HG03469 (cell line): ENCODE measurements at regions not wholly inside any gene's neighbourhood (a gene's known extent, or its start where the extent isn't known, plus 50 kb on each side); places are given as distances from the start of the nearest gene placed in this dataset.

ENCODE experiments used
- ATAC-seq: cut with Tn5 transposase; IDR thresholded peaks from one replicate; pipeline ENCODE4 v1.9.1; 2021; ENCODE audit warnings: mild to moderate bottlenecking, moderate library complexity, moderate number of reproducible peaks; ENCODE audit not compliant: unreplicated experiment

GRCh38 chr15:97141871-97142270, 811.4 kb downstream of the NR2F2 start:
- ATAC-seq = no peak

DNA sequence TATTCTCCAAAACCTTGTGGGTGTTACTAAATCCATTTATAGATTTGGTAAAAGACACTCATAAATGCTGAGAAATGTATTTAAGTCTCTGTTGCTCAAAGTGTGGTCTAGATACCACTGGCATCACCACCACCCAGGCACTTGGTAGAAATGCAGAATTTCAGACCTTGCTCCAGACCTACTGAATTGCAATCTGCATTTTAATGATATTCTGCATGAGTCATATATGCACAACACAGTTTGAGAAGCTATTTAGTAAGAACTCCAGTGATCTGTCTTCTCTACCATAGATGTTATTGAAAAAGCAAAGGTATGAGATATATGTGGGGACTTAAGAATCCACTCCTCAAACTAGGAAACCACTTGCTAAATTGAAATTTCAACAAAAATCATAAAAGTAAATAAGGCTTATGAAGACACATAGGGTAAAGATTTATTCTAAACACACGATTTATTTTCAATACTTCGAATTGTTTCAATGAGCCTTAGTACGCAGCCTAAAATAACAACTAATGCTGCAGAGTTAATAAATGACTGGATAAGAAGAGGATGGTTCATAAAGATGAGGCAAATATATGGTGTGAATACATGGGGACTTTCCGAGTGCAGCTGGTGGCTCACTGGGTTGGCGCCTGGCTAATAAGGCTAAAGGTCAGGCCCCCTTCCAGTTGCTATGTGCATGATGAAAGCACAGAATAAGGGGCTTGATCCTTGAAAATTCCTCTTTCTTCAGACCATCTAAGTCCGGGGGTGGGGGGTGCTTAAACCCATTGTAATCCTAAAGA, 813.3 kb downstream of the NR2F2 start:
- no peak for ATAC-seq

- ATAC-seq = no peak
Measured at GRCh38 chr15:97144377-97144711, 813.8 kb downstream of the NR2F2 start.

DNA sequence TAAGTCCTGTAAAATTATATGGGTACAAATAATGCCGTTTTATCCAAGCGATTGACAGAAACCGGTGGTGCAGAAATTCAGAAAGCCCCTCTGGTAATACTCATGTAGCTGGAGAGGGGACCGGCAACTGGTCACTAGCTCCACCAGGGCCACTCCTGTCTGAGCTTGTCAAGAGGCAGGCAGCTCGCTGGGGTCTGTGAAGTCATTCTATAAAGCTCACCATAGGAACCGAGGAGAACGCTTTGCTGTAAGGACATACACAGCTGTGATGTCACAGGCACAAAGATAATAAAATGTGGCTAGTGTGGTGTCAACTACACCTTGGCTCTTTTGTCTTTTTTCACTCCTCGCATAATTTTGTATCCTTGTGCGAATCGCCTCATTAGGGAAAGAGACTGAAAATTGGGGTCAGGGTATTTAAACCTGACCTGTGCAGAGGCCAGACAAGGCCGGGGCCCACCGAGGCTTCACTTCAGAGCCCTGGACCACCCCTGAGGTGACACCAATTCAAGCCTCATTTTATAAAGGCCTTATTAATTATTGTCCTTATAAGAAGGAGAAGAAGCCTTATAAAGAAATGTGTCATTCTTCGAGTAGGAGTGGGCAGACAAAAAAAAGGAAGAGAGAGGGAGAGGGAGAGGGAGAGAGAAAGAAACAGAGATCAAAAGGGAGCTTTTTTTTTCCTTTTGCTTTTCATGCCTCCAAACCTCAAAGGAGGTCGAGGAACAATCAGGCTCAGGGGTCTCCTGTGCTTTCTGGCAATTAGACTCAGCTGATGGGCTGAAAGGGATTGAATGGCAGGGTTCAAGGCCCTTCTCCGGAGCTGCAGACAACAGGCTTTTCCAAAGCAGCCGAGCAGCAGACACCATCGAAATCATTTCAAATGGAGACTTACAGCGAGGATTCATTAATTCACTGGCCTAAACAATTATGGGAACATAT, 813.3 kb upstream of the ARRDC4 start:
- ATAC-seq = no peak

DNA sequence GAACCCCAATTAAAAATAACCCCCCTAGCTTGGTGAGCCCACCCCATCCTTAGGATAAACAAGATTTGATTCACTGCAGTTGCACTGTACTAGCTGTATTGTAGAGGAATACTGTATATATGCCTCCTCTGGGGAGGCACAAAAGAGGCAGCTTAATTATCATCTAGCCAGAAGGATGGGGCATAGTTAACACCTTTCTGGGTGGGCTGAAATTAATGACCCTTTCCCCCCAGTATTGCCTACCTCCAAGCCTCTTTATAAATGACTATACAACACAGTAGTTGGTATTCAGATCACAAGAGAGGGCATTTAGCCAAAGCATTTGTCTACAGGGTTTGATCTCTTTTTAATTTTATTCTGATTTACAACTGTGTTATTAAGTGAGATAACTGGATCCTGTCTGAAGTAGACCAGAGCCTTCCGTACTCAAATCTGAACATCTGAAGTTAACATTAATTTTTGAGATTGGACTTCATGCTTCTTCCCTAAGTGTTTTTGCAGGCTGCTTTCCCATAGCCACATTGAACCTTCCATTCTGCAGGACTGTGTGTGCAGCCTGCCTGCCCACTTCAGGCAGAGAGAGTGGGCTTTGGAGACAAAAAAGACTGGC, 807.0 kb upstream of the ARRDC4 start:
- no peak for ATAC-seq

DNA sequence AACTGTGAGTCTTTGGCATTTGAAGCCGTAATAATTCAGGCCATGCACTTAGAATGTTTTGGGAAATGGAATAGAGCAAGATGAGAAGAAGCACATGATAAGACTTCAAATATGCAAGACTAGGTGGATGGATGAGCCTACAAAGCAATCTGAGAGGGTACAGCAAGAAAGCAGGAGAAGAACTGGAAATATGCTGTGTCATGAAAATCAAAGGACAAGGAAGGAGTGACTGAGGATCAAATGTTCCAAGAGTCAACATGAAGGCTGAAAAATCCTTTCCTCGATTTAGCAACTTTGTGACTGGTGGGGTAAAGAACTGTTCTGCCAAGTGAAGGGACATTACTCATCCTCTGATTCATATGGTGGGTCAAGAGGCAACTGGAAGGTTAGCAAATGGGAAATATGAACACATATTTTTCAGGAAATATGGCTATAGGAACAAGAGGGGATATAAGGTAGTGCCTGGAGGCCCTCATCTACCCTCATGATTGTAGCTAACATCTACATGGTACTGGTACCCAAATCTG, 803.7 kb upstream of the ARRDC4 start:
- ATAC-seq = no peak

GRCh38 chr15:97162805-97163495, 797.6 kb upstream of the ARRDC4 start:
- no peak for ATAC-seq

DNA sequence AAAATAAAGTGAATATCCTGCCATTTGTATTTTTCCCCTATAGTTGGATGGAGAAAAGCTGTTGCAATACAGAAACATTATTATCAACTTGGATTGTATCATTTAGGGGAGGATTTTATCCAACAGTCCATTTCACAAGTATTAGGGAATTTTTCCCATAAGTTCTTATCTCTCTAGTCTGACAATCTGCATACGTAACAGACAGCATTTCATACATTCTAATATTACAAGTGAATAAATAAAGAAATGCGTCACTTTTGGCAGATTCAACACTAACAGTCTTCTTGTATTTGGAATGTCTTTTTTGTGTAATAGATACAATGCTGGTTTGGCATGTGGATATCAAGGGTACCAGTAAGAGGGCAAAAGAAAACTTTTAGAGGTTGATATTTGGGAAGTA, 795.3 kb upstream of the ARRDC4 start:
- no peak for ATAC-seq

GRCh38 chr15:97168704-97169475, 791.6 kb upstream of the ARRDC4 start:
- ATAC-seq = no peak

- no peak for ATAC-seq
Measured at GRCh38 chr15:97171556-97171955, 788.9 kb upstream of the ARRDC4 start.

DNA sequence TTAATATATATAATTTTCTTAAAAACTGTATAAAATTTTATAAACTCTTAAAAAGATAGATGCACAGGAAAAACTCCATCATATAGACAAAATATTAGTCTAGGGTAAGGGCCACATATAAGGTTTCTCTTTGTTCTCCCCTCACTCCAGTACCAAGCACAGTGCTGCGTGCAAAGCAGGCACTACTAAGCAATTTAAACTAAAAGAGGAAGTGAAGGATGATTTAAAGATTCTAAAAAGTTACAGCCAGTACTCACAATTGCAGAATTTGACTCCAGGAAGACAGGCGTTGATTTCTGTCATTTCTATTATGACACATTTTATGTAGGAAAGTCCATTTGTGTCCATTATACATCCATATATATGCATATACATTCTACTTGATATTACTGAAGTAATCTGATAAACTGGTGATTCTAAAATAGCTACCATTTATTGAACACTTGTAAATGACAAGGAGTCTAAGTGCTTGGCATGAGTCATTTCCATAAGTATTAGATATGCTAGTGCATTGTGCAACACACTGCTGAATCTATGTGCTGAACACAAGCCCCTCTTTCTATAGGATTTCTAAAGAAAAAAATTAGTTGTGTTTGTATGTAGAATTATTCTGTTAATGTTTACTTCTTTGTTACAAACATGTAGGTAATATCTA, 785.5 kb upstream of the ARRDC4 start:
- no peak for ATAC-seq

- no peak for ATAC-seq
Measured at GRCh38 chr15:97177151-97177577, 783.3 kb upstream of the ARRDC4 start.

DNA sequence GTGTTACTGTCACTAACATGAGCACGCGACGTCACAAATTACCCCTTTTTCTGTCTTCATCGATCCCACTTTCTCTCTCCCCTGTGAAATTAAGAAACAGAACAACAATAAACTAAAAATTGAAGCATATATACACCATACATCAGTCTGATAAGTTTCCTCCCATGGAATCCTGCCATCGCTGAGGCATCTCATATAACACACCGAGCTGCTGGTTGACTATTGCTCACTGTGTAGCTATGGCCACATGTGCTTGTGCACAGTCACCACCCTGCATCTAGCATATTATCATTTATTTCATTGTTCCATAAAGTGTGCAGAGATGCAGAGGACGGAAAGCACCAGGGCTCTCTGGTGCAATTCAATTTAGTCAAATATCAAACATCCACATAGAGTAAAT, 777.9 kb upstream of the ARRDC4 start:
- ATAC-seq = no peak

- ATAC-seq = no peak
Measured at GRCh38 chr15:97189162-97189780, 771.2 kb upstream of the ARRDC4 start.

DNA sequence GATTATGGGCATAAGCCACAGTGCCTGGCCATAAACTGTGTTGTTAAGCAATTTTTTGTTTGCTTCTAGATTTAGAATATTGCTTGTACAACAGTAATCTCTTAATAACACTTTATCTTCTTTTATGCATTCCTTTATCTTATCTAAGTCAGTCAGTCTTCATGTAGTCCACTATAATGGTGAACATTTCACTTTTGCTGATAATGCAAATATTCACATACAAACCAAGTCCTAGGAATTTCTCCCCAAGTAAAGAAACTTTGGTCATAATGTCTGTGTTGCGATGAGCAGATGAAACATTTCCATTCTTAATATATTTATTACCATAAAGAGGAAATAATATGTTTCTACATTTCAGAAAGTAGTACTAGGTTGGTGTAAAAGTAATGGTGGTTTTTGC, 765.8 kb upstream of the ARRDC4 start:
- ATAC-seq = no peak

DNA sequence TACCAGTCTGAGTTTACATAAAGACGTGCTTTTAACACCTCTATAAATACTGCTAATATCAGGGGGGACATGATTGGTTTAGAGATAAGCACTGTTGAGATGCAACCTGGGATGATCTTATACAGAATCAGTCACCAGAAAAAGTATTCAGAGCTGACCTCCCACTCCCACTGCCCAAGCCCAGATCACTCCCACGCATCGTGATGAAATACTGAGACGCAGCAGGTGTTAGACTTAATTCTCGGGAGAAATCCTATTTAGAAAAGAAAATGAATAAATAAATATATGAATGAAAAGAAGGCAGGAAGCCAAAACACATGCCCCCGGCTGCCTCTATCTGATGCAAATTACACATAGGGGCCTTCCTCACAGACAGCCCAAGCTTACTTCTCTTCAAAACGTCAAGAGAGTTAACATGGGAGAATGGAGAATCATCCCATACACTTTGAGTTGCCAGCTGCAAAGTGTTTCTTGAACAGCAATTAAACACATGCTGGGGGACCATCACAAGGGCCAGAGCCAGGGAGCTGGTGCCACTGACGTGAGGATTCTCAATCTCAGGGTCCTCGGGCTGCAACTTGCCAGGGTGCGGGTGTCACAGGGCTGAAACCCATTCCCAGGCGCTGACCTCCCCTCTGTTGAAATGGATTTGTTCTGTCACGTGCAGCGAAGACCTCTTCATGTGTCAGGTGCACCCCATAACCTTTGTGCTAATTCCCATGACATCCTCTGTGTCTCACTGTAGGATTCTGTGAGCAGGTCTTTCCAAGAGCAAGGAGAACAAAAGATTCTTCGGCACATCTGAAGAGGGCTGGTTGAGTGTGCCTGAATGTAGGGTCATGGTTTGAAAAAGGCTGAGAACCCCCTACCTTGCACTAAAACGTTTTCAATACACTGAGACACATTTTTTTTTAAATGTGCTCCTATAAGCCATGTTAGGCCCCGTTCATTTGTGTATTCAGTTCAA, 764.2 kb upstream of the ARRDC4 start:
- no peak for ATAC-seq

- ATAC-seq = no peak
Measured at GRCh38 chr15:97199393-97200051, 761.0 kb upstream of the ARRDC4 start.
